Omental fat pad (tissue), 3 donors: ENCODE measurements at regions not wholly inside any gene's neighbourhood (a gene's known extent, or its start where the extent isn't known, plus 50 kb on each side); places are given as distances from the start of the nearest gene placed in this dataset.

ENCODE experiments used
- ATAC-seq: fragments of 150-250 bp; one replicate; pipeline ENCODE4 v1.9.1; 2016; ENCODE audit warnings: mild to moderate bottlenecking, moderate library complexity; ENCODE audit not compliant: low FRiP score
- DNase-seq: peaks from one replicate; pipeline ENCODE4 v3.0.0-alpha.2; 2019; ENCODE audit warnings: low spot score
- CTCF ChIP-seq, 3 donors: fragments of 450-650 bp; IDR thresholded peaks; one replicate each; pipeline ENCODE4 v1.5.1; 2016 to 2017; ENCODE audit warnings: antibody characterized with exemption in 3 of 3, mild to moderate bottlenecking in 3 of 3, moderate library complexity in 2 of 3

- ATAC-seq = no peak
- no peak for DNase-seq
- TF ChIP-seq CTCF (IDR thresholded peaks at IDR 0.05) = no peak
Observed at GRCh38 chr2:111628221-111628620, 255.8 kb downstream of the ANAPC1 start.

GRCh38 chr2:111629983-111630382 is 254.0 kb downstream of the ANAPC1 start:
- DNase-seq = no peak
- no peak for TF ChIP-seq CTCF (IDR thresholded peaks at IDR 0.05)

GRCh38 chr2:111632661-111633060 is 251.3 kb downstream of the ANAPC1 start:
- TF ChIP-seq CTCF (IDR thresholded peaks at IDR 0.05) = no peak
- DNase-seq = no peak
- peak; percentile 35 for ATAC-seq

More at GRCh38 chr2:111629983-111630382, 254.0 kb downstream of the ANAPC1 start:
- no peak for ATAC-seq

- peak; percentile 95 for ATAC-seq
- TF ChIP-seq CTCF (IDR thresholded peaks at IDR 0.05) = no peak
- no peak for DNase-seq
Observed at GRCh38 chr2:111633189-111633588, 250.8 kb downstream of the ANAPC1 start.

GRCh38 chr2:111633643-111634042 is 250.3 kb downstream of the ANAPC1 start:
- TF ChIP-seq CTCF (IDR thresholded peaks at IDR 0.05) = no peak
- no peak for ATAC-seq
- no peak for DNase-seq

- DNase-seq (no peak), ATAC-seq (no peak)
- no peak for TF ChIP-seq CTCF (IDR thresholded peaks at IDR 0.05)
Observed at GRCh38 chr2:111634050-111634794, 249.8 kb downstream of the ANAPC1 start.

GRCh38 chr2:111634995-111635538 is 248.9 kb downstream of the ANAPC1 start:
- ATAC-seq = no peak
- no peak for DNase-seq

More at GRCh38 chr2:111634995-111635538, 248.9 kb downstream of the ANAPC1 start:
- no peak for TF ChIP-seq CTCF (IDR thresholded peaks at IDR 0.05)
